Pancreas (tissue), 10 donors: ENCODE measurements at regions not wholly inside any gene's neighbourhood (a gene's known extent, or its start where the extent isn't known, plus 50 kb on each side); places are given as distances from the start of the nearest gene placed in this dataset.

Experiments used
- ATAC-seq, 4 donors: fragments of 200-7000 bp; cut with Tn5 transposase; one replicate each; pipeline versions ENCODE4 v1.8.0 to v1.9.1; 2020; ENCODE audit warnings: mild to moderate bottlenecking in 4 of 4, moderate library complexity in 4 of 4
- DNase-seq, 6 donors: peaks; one replicate each; pipeline ENCODE4 v3.0.0-alpha.2; 2020
- FAIRE-seq: peaks from 2 replicates; lab custom pipeline; 2012; peaks lifted over from hg19 to GRCh38; lab: Jason Lieb, UNC
- H3K27ac ChIP-seq, 4 donors: fragments of 200-600 bp; sonication (generic); 1 replicate in 3 of 4; 2 replicates in 1 of 4; pipeline versions ENCODE4 v1.5.0 to v1.8.0; 2020
- H3K27me3 ChIP-seq, 4 donors: fragments of 200-600 bp; one replicate each; pipeline ENCODE4 v1.8.0; 2021
- H3K36me3 ChIP-seq, 3 donors: fragments of 200-600 bp; sonication (generic) in 1 of 3; one replicate each; pipeline versions ENCODE4 v1.5.0 to v1.8.0; 2020 to 2021
- H3K4me1 ChIP-seq, 3 donors: fragments of 200-600 bp; one replicate each; pipeline ENCODE4 v1.8.0; 2021
- H3K4me3 ChIP-seq, 4 donors: fragments of 200-600 bp; sonication (generic) in 2 of 4; one replicate each; pipeline versions ENCODE4 v1.5.0 to v1.8.0; 2020 to 2021
- H3K9me3 ChIP-seq, 4 donors: fragments of 200-600 bp; one replicate each; pipeline ENCODE4 v1.8.0; 2021
- WGBS, 2 donors: extraction: QIAGEN DNeasy Blood & Tissue Kit; methylation state at CpG; one replicate each; pipeline ENCODE4 v1.1.7; 2013; 5-methylcytosine and 5-hydroxymethylcytosine counted together
- intact Hi-C, 3 donors: fragments of 100-400 bp; cut with DNase I; formaldehyde crosslinking; loops; one replicate each; pipeline versions ENCODE4 v1.11.1 to v1.14.2; 2022
- TF ChIP-seq, protein P1 (sequence below), 4 donors: fragments of 200-600 bp; sonication (generic) in 3 of 4; IDR thresholded peaks; one replicate each; pipeline versions ENCODE4 v1.5.0 to v1.8.0; 2021; ENCODE audit warnings: antibody characterized with exemption in 4 of 4
- donor health status: healthy with polysubstance abuse.
- donor health status: DM: no; HTN: no; CAD: no; lungs with moderate emphysema.
- donor health status: DM: no; HTN: no; CAD: no.
- donor health status: control.
- donor health status: control.
- donor health status: Bipolar disorder and iron deficiency.
- donor health status: DM: yes; HTN: yes; CAD: no.
- donor health status: DM: no; HTN: no; CAD: no.
- donor health status: DM: no; HTN: no; CAD: no.
- donor health status: DM: yes; HTN: yes; CAD: no.

DNA sequence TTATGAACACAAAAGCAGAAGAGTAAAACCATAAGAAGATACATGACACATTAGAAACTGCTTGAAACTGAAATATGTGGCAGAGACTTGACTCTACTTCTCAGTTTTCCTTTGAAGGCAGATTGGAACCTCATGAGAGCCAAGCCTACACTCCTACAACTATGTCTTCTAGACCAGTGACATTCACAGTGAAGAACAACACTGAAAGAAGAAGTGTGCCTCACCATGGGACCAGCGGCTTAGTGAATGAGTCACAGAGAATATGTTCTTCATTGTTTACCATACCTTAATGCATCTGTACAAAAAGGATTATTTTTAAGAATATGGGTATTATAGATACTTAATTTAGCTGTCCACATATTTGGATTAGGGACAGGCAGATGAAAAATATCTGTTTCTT is 248.3 kb downstream of the CDC14C start:
- Histone ChIP-seq H3K9me3 (no peaks in the 10 kb centered on the region), H3K27me3 (no peaks in the 10 kb centered on the region), H3K4me3 (no peak overlapping the region), H3K4me1 (no peaks in the 10 kb centered on the region), H3K27ac (no peak overlapping the region), H3K36me3 (no peaks in the 10 kb centered on the region)
- DNase-seq, result no peak
- 77 to 78% methylated on average over 1 of the region's 1 CpG for WGBS, 2 donors
- ATAC-seq, result no peak
- FAIRE-seq, result no peak
- TF ChIP-seq, protein P1, sequence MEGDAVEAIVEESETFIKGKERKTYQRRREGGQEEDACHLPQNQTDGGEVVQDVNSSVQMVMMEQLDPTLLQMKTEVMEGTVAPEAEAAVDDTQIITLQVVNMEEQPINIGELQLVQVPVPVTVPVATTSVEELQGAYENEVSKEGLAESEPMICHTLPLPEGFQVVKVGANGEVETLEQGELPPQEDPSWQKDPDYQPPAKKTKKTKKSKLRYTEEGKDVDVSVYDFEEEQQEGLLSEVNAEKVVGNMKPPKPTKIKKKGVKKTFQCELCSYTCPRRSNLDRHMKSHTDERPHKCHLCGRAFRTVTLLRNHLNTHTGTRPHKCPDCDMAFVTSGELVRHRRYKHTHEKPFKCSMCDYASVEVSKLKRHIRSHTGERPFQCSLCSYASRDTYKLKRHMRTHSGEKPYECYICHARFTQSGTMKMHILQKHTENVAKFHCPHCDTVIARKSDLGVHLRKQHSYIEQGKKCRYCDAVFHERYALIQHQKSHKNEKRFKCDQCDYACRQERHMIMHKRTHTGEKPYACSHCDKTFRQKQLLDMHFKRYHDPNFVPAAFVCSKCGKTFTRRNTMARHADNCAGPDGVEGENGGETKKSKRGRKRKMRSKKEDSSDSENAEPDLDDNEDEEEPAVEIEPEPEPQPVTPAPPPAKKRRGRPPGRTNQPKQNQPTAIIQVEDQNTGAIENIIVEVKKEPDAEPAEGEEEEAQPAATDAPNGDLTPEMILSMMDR (IDR thresholded peaks at IDR 0.05), result no peak
- intact Hi-C loops, result no loop called here

DNA sequence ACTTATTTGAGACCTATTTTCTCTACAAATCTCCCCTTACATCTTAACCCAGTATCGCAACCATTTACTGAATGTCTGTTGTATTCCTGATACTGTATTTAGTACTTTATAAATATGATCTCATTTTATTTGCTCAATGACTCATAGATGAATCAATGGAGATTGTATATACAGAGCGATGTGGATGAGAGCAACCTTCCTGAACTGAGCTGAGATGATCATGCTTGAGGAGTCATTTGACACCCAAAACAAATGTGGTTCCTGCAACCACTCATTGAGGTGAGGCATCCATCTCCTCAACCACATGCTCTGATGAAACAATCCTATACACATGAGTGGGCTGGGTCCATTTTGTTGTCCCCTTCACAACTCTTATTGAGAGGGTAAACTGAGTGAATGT is 250.0 kb downstream of the CDC14C start:
- intact Hi-C loops, result no loop called here
- ATAC-seq, result no peak
- Histone ChIP-seq H3K27me3 (no peaks in the 10 kb centered on the region), H3K27ac (no peak overlapping the region), H3K4me1 (no peaks in the 10 kb centered on the region), H3K9me3 (no peaks in the 10 kb centered on the region), H3K4me3 (no peak overlapping the region), H3K36me3 (no peaks in the 10 kb centered on the region)
- TF ChIP-seq, protein P1 (IDR thresholded peaks at IDR 0.05), result no peak
- 76 to 78% methylated on average over 2 of the region's 2 CpGs for WGBS, 2 donors
- FAIRE-seq, result no peak
- no peak for DNase-seq

DNA sequence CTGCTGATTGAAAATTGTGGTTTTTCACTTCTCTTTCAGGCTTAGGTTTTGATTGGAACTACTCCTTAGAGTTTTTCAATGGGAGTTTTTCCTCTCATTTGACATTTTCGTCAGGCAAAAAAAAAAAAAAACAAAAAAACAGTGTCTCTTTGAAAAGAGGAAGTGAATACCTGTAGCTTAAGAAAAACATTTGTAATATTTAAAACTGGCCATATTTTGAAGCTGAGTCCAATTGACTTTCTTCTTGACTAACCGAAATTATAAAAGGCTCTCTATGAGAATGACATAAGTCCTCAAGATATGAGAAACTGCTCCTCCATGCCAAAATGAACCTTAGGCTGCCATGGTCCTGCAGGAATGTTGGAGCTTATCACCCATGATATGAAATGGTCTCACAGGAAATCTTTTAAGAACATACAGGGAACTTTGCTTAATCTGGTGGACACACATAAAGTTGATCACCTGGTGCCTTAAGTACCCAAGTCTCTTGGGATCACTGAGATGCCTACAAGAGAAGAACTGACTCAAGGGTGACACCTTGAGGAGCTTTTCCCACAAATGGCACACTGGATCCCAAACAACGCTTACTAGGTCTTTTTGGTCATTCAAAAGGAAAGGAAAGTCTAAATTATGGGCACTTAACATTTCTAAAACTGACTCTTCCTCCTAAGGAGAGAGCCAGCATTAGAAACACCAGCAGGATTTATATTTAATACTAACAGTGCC is 263.4 kb downstream of the CDC14C start:
- Histone ChIP-seq H3K4me1 (no peaks in the 10 kb centered on the region), H3K9me3 (no peaks in the 10 kb centered on the region), H3K36me3 (no peaks in the 10 kb centered on the region), H3K27me3 (no peaks in the 10 kb centered on the region), H3K27ac (no peak overlapping the region), H3K4me3 (no peak overlapping the region)
- TF ChIP-seq, protein P1 (IDR thresholded peaks at IDR 0.05), result no peak
- WGBS, 2 donors, result 59 to 67% methylated on average over 3 of the region's 3 CpGs
- intact Hi-C loops, result no loop called here
- ATAC-seq, result no peak
- no peak for FAIRE-seq
- DNase-seq, result no peak

DNA sequence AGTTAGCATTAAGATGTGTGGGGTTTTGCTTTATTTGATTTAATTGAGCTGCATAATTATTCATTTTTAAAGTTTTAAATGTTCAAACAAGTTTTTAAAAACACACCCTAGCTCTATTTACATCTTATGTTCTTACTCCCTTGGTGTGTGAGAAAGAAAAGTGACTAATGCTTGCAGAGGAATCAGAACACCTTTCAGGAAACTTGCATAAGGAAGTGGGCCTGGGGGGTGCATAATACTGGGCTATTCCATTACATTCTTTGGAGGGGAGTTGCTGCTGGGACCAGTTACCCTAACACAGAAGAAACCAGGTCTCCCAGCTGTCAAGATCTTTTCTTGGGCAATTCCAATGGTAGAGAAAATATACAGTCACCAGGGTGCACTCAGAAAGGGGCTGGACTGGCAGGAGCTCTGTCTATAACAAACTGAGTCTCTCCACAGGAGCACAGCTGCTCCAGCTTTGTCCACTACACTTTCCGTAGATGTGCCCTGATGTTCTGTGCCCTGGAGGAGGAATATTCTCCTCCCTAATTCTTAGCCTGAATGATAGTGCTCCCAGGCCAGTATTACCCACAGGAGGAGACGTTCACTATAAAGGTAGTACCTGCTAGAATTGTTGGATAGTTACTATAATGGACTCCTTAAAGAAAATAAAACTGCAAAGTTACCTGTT is 304.2 kb downstream of the CDC14C start:
- FAIRE-seq (no peak), DNase-seq (no peak), ATAC-seq (no peak)
- Histone ChIP-seq H3K36me3 (no peaks in the 10 kb centered on the region), H3K4me3 (no peak overlapping the region), H3K27me3 (no peaks in the 10 kb centered on the region), H3K4me1 (no peaks in the 10 kb centered on the region), H3K9me3 (no peaks in the 10 kb centered on the region), H3K27ac (no peak overlapping the region)
- TF ChIP-seq, protein P1 (IDR thresholded peaks at IDR 0.05), result no peak
- 36 to 40% methylated on average over 2 of the region's 2 CpGs for whole genome bisulfite sequencing, 2 donors
- intact Hi-C loops, result no loop called here

DNA sequence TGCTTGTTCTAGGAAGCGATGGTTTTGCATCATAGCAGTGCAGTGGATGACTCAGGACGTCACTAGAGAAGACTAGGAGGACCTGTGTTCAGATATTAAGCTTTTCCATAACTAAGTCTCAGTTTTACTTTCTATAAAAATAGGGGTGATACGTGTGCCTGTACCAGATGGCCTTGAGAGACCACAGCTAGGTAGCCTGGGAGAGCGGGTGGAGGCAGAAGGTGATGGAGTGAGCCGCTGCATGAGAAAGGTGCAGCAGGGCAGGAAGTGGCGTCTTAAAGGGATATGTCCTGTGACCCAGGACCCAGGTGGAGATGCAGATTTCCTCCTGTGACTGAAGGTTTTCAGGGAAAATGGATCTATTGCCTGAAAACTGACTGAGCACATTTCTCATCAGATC is 304.9 kb downstream of the CDC14C start:
- FAIRE-seq, result no peak
- intact Hi-C loops, result no loop called here
- Histone ChIP-seq H3K27ac (no peak overlapping the region), H3K4me1 (no peaks in the 10 kb centered on the region), H3K9me3 (no peaks in the 10 kb centered on the region), H3K36me3 (no peaks in the 10 kb centered on the region), H3K27me3 (no peaks in the 10 kb centered on the region), H3K4me3 (no peak overlapping the region)
- TF ChIP-seq, protein P1 (IDR thresholded peaks at IDR 0.05), result no peak
- no peak for ATAC-seq
- DNase-seq, result no peak
- 41 to 47% methylated on average over 6 of the region's 6 CpGs for WGBS, 2 donors
